Fibroblast of the aortic adventitia (primary cell): ENCODE measurements at regions not wholly inside any gene's neighbourhood (a gene's known extent, or its start where the extent isn't known, plus 50 kb on each side); places are given as distances from the start of the nearest gene placed in this dataset.
"Not testable (repeated sequence)": the region's sequence is repeated elsewhere in the genome, so short reads cannot be mapped to it uniquely, and the experiment has no call there.

ENCODE experiments used
- DNase-seq: peaks from one replicate; pipeline ENCODE4 v3.0.0-alpha.2; 2010; ENCODE audit warnings: low read depth
- H3K4me3 ChIP-seq: 2 replicates; pipeline ENCODE4 v1.5.1; 2011; ENCODE audit warnings: low read depth, mild to moderate bottlenecking, control low read depth, low read length, moderate library complexity
- CTCF ChIP-seq: IDR thresholded peaks from 2 replicates; pipeline ENCODE4 v1.5.1; 2011; ENCODE audit warnings: mild to moderate bottlenecking, low read length, control low read depth, inconsistent platforms; ENCODE audit not compliant: insufficient read depth

DNA sequence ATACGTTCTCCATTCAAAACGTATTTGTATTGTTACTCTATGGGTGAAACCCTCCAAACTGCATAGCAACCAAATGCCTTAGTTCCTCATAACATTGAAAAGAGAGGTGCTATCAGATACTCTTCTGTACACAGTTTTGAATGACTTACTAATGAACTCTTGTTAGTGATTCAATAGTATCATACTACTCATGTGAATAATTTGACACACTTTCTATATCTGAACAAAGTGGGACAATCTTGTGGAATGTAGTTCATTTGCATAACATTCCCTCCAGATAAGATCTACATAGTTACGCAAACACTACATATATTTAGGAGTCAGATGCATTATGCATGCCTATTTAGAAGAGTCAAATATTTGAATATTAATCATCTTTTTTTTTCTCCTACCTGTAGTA lies 232.0 kb upstream of the NRXN1 start:
- DNase-seq, result no peak
- no peak for TF ChIP-seq CTCF
- H3K4me3 ChIP-seq, result no peak overlapping the region

DNA sequence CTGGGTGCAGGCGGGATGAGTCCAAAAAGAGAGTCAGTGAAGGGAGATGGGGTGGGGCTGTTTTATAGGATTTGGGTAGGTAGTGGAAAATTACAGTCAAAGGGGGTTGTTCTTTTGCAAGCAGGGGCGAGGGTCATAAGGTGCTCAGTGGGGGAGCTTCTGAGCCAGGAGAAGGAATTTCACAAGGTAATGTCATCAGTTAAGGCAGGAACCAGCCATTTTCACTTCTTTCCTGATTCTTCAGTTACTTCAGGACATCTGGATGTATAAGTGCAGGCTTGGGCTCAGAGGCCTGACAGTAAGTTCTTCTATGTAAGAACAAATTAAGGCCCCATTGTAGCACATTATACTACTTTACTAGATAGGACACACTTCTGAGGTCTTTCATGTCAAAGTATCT lies 231.2 kb upstream of the NRXN1 start:
- DNase-seq, H3K4me3 ChIP-seq: not testable (repeated sequence)

DNA sequence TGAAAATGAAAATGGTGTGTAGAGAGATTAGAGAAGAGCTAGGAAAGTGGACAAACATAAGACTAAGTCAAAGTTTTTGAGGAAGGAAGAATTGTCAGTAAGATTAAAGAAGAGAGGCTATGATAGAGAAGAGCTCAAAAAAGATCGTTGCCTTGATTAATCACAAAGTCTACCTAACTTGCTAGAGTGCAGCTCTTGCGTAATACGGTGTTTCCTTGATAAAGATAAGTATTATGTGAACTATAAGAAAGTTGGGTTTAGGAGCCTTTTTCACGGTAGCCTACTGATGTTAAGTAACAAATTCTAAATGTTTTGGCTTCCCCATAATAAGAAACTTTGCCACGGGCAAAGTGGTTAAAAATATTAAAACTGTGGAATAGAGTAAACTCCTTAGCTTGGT lies 226.4 kb upstream of the NRXN1 start:
- no peak for DNase-seq
- TF ChIP-seq CTCF, result no peak
- no peak overlapping the region for H3K4me3 ChIP-seq

GRCh38 chr2:51256736-51257135 lies 224.8 kb upstream of the NRXN1 start:
- H3K4me3 ChIP-seq, result no peak overlapping the region
- no peak for TF ChIP-seq CTCF
- DNase-seq, result no peak

DNA sequence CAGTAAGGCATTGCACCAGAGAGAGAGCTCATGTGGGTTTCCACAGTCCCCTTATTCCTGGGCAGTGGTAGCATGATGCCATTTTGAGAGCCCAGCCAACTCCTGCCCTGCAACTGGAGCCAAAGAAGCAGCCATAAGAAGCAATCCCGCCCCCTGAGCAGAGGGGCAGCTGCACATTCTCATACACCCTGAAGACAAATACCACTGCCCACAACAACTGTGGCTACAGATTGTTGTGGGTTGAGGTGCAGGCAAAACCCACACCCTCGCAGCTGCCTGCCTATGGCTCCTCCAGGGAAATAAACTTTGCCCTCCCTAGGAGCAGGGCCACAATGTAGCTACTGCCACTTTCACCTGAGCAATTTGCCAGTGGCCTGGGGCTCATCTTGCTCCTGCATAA lies 219.4 kb upstream of the NRXN1 start:
- DNase-seq, result no peak
- TF ChIP-seq CTCF, result no peak
- H3K4me3 ChIP-seq, result no peak overlapping the region

- no peak for TF ChIP-seq CTCF
- DNase-seq, result no peak
- H3K4me3 ChIP-seq, result no peak overlapping the region
These were observed 215.4 kb upstream of the NRXN1 start for GRCh38 chr2:51247252-51247805.

GRCh38 chr2:51243892-51244535 lies 212.1 kb upstream of the NRXN1 start:
- no peak overlapping the region for H3K4me3 ChIP-seq
- DNase-seq, result no peak
- TF ChIP-seq CTCF, result no peak
